Astrocyte (in vitro differentiated cells and primary cell): ENCODE measurements at regions not wholly inside any gene's neighbourhood (a gene's known extent, or its start where the extent isn't known, plus 50 kb on each side); places are given as distances from the start of the nearest gene placed in this dataset.

Experiments
- EZH2 ChIP-seq: IDR thresholded peaks from 2 replicates; pipeline ENCODE4 v1.6.1; 2012; ENCODE audit warnings: mild to moderate bottlenecking, low read length, inconsistent platforms; ENCODE audit not compliant: insufficient read depth
- TF ChIP-seq, protein P1 (sequence below): IDR thresholded peaks from 2 replicates; pipeline ENCODE4 v1.5.1; 2011; ENCODE audit warnings: low read depth, mild to moderate bottlenecking, inconsistent platforms, low read length, moderate library complexity; ENCODE audit not compliant: insufficient read depth

DNA sequence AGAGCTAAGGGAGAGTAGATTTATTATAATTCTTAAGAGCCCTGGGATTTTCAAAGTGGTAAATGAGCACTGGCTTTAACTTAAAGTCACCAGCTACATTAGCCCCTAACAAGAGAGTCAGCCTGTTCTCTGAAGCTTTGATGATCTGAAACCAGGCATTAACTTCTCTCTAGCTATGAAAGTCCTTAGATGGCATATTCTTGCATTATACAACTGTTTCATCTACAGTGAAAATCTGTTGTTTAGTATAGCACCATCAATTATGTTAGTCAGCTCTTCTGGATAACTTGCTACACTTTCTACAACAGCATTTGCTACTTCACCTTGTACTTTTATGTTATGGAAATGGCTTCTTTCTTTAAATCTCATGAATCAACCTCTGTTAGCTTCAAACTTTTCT lies 1046.7 kb downstream of the HACE1 start:
- TF ChIP-seq, protein P1, sequence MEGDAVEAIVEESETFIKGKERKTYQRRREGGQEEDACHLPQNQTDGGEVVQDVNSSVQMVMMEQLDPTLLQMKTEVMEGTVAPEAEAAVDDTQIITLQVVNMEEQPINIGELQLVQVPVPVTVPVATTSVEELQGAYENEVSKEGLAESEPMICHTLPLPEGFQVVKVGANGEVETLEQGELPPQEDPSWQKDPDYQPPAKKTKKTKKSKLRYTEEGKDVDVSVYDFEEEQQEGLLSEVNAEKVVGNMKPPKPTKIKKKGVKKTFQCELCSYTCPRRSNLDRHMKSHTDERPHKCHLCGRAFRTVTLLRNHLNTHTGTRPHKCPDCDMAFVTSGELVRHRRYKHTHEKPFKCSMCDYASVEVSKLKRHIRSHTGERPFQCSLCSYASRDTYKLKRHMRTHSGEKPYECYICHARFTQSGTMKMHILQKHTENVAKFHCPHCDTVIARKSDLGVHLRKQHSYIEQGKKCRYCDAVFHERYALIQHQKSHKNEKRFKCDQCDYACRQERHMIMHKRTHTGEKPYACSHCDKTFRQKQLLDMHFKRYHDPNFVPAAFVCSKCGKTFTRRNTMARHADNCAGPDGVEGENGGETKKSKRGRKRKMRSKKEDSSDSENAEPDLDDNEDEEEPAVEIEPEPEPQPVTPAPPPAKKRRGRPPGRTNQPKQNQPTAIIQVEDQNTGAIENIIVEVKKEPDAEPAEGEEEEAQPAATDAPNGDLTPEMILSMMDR: no peak
- no peak for TF ChIP-seq EZH2
